ENCODE measurements at regions not wholly inside any gene's neighbourhood (a gene's known extent, or its start where the extent isn't known, plus 50 kb on each side); places are given as distances from the start of the nearest gene placed in this dataset.
A peak's percentile ranks its signal among the peaks of the same experiment; 100 is the strongest.

- Histone ChIP-seq H3K36me3 (no peaks in the 10 kb centered on the region), H3K4me1 (no peaks in the 10 kb centered on the region), H3K27ac (no peak overlapping the region), H3K4me3 (no peak overlapping the region), H3K27me3 (no peaks in the 10 kb centered on the region), H3K9me3 (no peaks in the 10 kb centered on the region)
- 83 to 100% methylated on average over 1 of the region's 1 CpG for WGBS, 2 donors
- ATAC-seq (ENCODE audit: low FRiP score in 2 of 2) (no peak), DNase-seq (no peak)
- TF ChIP-seq CTCF (IDR thresholded peaks at IDR 0.05) (no peak), EP300 (IDR thresholded peaks at IDR 0.05) (no peak), POLR2AphosphoS5 (IDR thresholded peaks at IDR 0.05) (no peak)
Measured at GRCh38 chr3:113143353-113143752, 68.0 kb upstream of the BOC start.

GRCh38 chr3:113147681-113148261 lies 63.6 kb upstream of the BOC start:
- H3K27me3 ChIP-seq: no peaks in the 10 kb centered on the region
- no peaks in the 10 kb centered on the region for H3K36me3 ChIP-seq
- 87 to 89% methylated on average over 9 of the region's 9 CpGs for WGBS, 2 donors
- no peaks in the 10 kb centered on the region for H3K9me3 ChIP-seq
- ATAC-seq (ENCODE audit: low FRiP score in 2 of 2): peak; percentile 32 to 74
- no peak overlapping the region for H3K27ac ChIP-seq
- no peak for TF ChIP-seq CTCF (IDR thresholded peaks at IDR 0.05)
- no peak for TF ChIP-seq EP300 (IDR thresholded peaks at IDR 0.05)
- no peak for TF ChIP-seq POLR2A (IDR thresholded peaks at IDR 0.05)
- no peak for TF ChIP-seq POLR2AphosphoS5 (IDR thresholded peaks at IDR 0.05)
- H3K4me3 ChIP-seq: no peak overlapping the region
- H3K4me1 ChIP-seq: peaks cover 0 to 9% (median 4%) of the 10 kb centered on the region in 4 donors
- peak in 1 of 2 donors; percentile 8 for DNase-seq

GRCh38 chr3:113148284-113148683 lies 63.1 kb upstream of the BOC start:
- DNase-seq: no peak
- TF ChIP-seq CTCF (IDR thresholded peaks at IDR 0.05) (no peak), POLR2A (IDR thresholded peaks at IDR 0.05) (no peak)
- Histone ChIP-seq H3K27me3 (no peaks in the 10 kb centered on the region), H3K27ac (no peak overlapping the region), H3K9me3 (no peaks in the 10 kb centered on the region), H3K36me3 (no peaks in the 10 kb centered on the region), H3K4me1 (peaks cover 0 to 9% (median 4%) of the 10 kb centered on the region in 4 donors), H3K4me3 (no peak overlapping the region)
- WGBS, 2 donors: 34 to 48% methylated on average over 4 of the region's 4 CpGs
- no peak for ATAC-seq (ENCODE audit: low FRiP score in 2 of 2)

GRCh38 chr3:113150250-113150649 lies 61.1 kb upstream of the BOC start:
- TF ChIP-seq EP300 (IDR thresholded peaks at IDR 0.05) (no peak), POLR2A (IDR thresholded peaks at IDR 0.05) (no peak), CTCF (IDR thresholded peaks at IDR 0.05) (no peak), POLR2AphosphoS5 (IDR thresholded peaks at IDR 0.05) (no peak)
- H3K4me3 ChIP-seq: no peak overlapping the region
- H3K27me3 ChIP-seq: no peaks in the 10 kb centered on the region
- H3K9me3 ChIP-seq: no peaks in the 10 kb centered on the region
- no peak for DNase-seq
- 90 to 100% methylated on average over 2 to 5 of the region's 5 CpGs for WGBS, 2 donors
- no peaks in the 10 kb centered on the region for H3K36me3 ChIP-seq
- no peak for ATAC-seq (ENCODE audit: low FRiP score in 2 of 2)
- H3K4me1 ChIP-seq: peaks cover 0 to 9% (median 4%) of the 10 kb centered on the region in 4 donors
- H3K27ac ChIP-seq: no peak overlapping the region

GRCh38 chr3:113151461-113152031 lies 59.8 kb upstream of the BOC start:
- no peak for DNase-seq

More at GRCh38 chr3:113151461-113152031, 59.8 kb upstream of the BOC start:
- TF ChIP-seq CTCF (IDR thresholded peaks at IDR 0.05) (no peak), EP300 (IDR thresholded peaks at IDR 0.05) (no peak)
- WGBS, 2 donors: 41 to 49% methylated on average over 6 of the region's 6 CpGs
- Histone ChIP-seq H3K4me3 (no peak overlapping the region), H3K27ac (peak overlapping the region in 1 of 4 donors; percentile 50), H3K27me3 (no peaks in the 10 kb centered on the region), H3K36me3 (no peaks in the 10 kb centered on the region), H3K9me3 (no peaks in the 10 kb centered on the region), H3K4me1 (peaks cover 0 to 9% (median 4%) of the 10 kb centered on the region in 4 donors)
- ATAC-seq (ENCODE audit: low FRiP score in 2 of 2): peak in 1 of 2 donors; percentile 54

All from upper lobe of left lung (tissue), 6 donors.